ENCODE measurements at regions not wholly inside any gene's neighbourhood (a gene's known extent, or its start where the extent isn't known, plus 50 kb on each side); places are given as distances from the start of the nearest gene placed in this dataset.

GRCh38 chr18:27577265-27577664, 392.2 kb upstream of the CHST9 start:
- H2BK120ac ChIP-seq (ENCODE audit: low read depth, low read length), result no peak overlapping the region
- peaks cover 3% of the 10 kb centered on the region for H3K9me3 ChIP-seq (ENCODE audit: control insufficient read depth, insufficient read depth, low read length)
- H3K14ac ChIP-seq (replicated peaks; ENCODE audit: low read depth, low read length), result no peak overlapping the region
- H3K4ac ChIP-seq (ENCODE audit: low read depth, low read length), result no peak overlapping the region
- CTCF ChIA-PET, result interaction anchor here (0.9 kb wide), 1 partner anchor 28 kb away, joined by 5 read pairs; no protein-coding TSS in a partner anchor
- POLR2A ChIA-PET (ENCODE audit: unreplicated experiment), result no interaction called here
- no peaks in the 10 kb centered on the region for H3K79me1 ChIP-seq (ENCODE audit: low read depth in 1 of 2, low read length in 2 of 2)
- no peaks in the 10 kb centered on the region for H3K27me3 ChIP-seq (ENCODE audit: control insufficient read depth, insufficient read depth, low read length)
- DNase-seq (no peak), ATAC-seq (ENCODE audit: low read depth) (no peak)
- H2BK5ac ChIP-seq (ENCODE audit: low read depth, low read length, poor library complexity, severe bottlenecking), result no peak overlapping the region
- H4K8ac ChIP-seq (ENCODE audit: low read depth in 2 of 2, low read length in 2 of 2), result no peak overlapping the region
- H4K5ac ChIP-seq (ENCODE audit: low read depth, low read length), result no peak overlapping the region
- H3K9ac ChIP-seq (ENCODE audit: low read depth, low read length), result no peak overlapping the region
- no peaks in the 10 kb centered on the region for H3K4me1 ChIP-seq (ENCODE audit: control insufficient read depth, insufficient read depth, low read length)
- dilution Hi-C loops (cut with HindIII; ENCODE audit: low sequenced_read_pairs, unreplicated experiment), result no loop called here
- no peak overlapping the region for H3K4me3 ChIP-seq (ENCODE audit: insufficient read depth, low read depth, low read length)
- no peaks in the 10 kb centered on the region for H4K20me1 ChIP-seq (ENCODE audit: insufficient read depth, low read length)
- no TSS peak for BruUV-seq (replicated peaks)
- H3K18ac ChIP-seq (ENCODE audit: low read depth, low read length), result no peak overlapping the region
- no peak overlapping the region for H2BK20ac ChIP-seq (ENCODE audit: low read depth, low read length)
- in situ Hi-C loops (cut with MboI; ENCODE audit: low sequenced_read_pairs), result no loop called here
- WGBS, 2 experiments (ENCODE audit: extremely low coverage in 2 of 2, insufficient read length in 1 of 2), result 31% methylated on average over 2 of the region's 3 CpGs; no CpG with 5 or more reads in 1 of the 2 experiments
- no peaks in the 10 kb centered on the region for H3K9me1 ChIP-seq (ENCODE audit: insufficient read depth, low read length)
- no peak overlapping the region for H3K4me2 ChIP-seq (ENCODE audit: low read depth, low read length)
- no peak overlapping the region for H4K91ac ChIP-seq (ENCODE audit: insufficient read depth, low read depth, low read length)
- no peak overlapping the region for H3K23ac ChIP-seq (ENCODE audit: low read depth, low read length)
- no peak overlapping the region for H2AFZ ChIP-seq (replicated peaks; ENCODE audit: low read length, poor library complexity)
- no peak overlapping the region for H2BK15ac ChIP-seq (ENCODE audit: low read depth, low read length)
- H2AK5ac ChIP-seq (ENCODE audit: low read depth, low read length), result no peak overlapping the region
- H2AK9ac ChIP-seq (replicated peaks; ENCODE audit: low read depth, low read length, poor library complexity), result no peak overlapping the region
- H3K27ac ChIP-seq (ENCODE audit: insufficient read depth, low read length), result no peak overlapping the region
- H3K36me3 ChIP-seq (ENCODE audit: control insufficient read depth, insufficient read depth, low read length), result no peaks in the 10 kb centered on the region
- no peak for TF ChIP-seq SMC3 (IDR thresholded peaks at IDR 0.05; ENCODE audit: low read depth, low read length)
- TF ChIP-seq NFE2L2 (IDR thresholded peaks at IDR 0.05; ENCODE audit: low read depth, low read length), result no peak
- no peak for TF ChIP-seq FOS (IDR thresholded peaks at IDR 0.05; ENCODE audit: low read depth, low read length)
- no peak for TF ChIP-seq RFX5 (IDR thresholded peaks at IDR 0.05; ENCODE audit: low read depth, low read length)
- TF ChIP-seq CEBPB (IDR thresholded peaks at IDR 0.05; ENCODE audit: low read depth, low read length), result no peak
- no peak for TF ChIP-seq BHLHE40 (IDR thresholded peaks at IDR 0.05; ENCODE audit: low read depth, low read length)
- TF ChIP-seq RCOR1 (IDR thresholded peaks at IDR 0.05; ENCODE audit: insufficient replicate concordance, low read length), result no peak
- no peak for TF ChIP-seq MXI1 (IDR thresholded peaks at IDR 0.05; ENCODE audit: borderline replicate concordance, low read depth, low read length)
- no peak for TF ChIP-seq ELK1 (IDR thresholded peaks at IDR 0.05; ENCODE audit: borderline replicate concordance, low read depth, low read length)
- TF ChIP-seq MAZ (IDR thresholded peaks at IDR 0.05; ENCODE audit: borderline replicate concordance, low read depth, low read length), result no peak
- TF ChIP-seq MAFK (IDR thresholded peaks at IDR 0.05; ENCODE audit: low read depth, low read length), result no peak
- TF ChIP-seq RAD21 (IDR thresholded peaks at IDR 0.05; ENCODE audit: low read length), result no peak
- no peak for TF ChIP-seq USF2 (IDR thresholded peaks at IDR 0.05; ENCODE audit: low read depth, low read length)
- TF ChIP-seq, protein P1, sequence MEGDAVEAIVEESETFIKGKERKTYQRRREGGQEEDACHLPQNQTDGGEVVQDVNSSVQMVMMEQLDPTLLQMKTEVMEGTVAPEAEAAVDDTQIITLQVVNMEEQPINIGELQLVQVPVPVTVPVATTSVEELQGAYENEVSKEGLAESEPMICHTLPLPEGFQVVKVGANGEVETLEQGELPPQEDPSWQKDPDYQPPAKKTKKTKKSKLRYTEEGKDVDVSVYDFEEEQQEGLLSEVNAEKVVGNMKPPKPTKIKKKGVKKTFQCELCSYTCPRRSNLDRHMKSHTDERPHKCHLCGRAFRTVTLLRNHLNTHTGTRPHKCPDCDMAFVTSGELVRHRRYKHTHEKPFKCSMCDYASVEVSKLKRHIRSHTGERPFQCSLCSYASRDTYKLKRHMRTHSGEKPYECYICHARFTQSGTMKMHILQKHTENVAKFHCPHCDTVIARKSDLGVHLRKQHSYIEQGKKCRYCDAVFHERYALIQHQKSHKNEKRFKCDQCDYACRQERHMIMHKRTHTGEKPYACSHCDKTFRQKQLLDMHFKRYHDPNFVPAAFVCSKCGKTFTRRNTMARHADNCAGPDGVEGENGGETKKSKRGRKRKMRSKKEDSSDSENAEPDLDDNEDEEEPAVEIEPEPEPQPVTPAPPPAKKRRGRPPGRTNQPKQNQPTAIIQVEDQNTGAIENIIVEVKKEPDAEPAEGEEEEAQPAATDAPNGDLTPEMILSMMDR (conservative IDR thresholded peaks at IDR 0.05; ENCODE audit: low read depth, low read length), result no peak
- no peak for TF ChIP-seq CHD1 (IDR thresholded peaks at IDR 0.05; ENCODE audit: low read depth, low read length)
- intact Hi-C loops (cut with micrococcal nuclease), result no loop called here
- no peak overlapping the region for H3K56ac ChIP-seq (ENCODE audit: extremely low read depth, insufficient read depth, low read length)
